Parathyroid adenoma (tissue), 2 donors: ENCODE measurements at regions not wholly inside any gene's neighbourhood (a gene's known extent, or its start where the extent isn't known, plus 50 kb on each side); places are given as distances from the start of the nearest gene placed in this dataset.

Experiments
- H2AFZ ChIP-seq: fragments of 300-600 bp; sonication (generic); one replicate; pipeline ENCODE4 v1.7.0; 2017; ENCODE audit warnings: antibody characterized with exemption, mild to moderate bottlenecking
- H3K27ac ChIP-seq: fragments of 300-600 bp; sonication (generic); one replicate; pipeline ENCODE4 v1.7.0; 2017
- H3K27me3 ChIP-seq: fragments of 300-600 bp; sonication (generic); one replicate; pipeline ENCODE4 v1.7.0; 2017; ENCODE audit warnings: low read length; ENCODE audit not compliant: control insufficient read depth, insufficient read depth
- H3K36me3 ChIP-seq: fragments of 300-600 bp; sonication (generic); one replicate; pipeline ENCODE4 v1.7.0; 2017; ENCODE audit warnings: low read length; ENCODE audit not compliant: control insufficient read depth, insufficient read depth
- H3K4me1 ChIP-seq: fragments of 300-600 bp; sonication (generic); one replicate; pipeline ENCODE4 v1.7.0; 2017; ENCODE audit warnings: control low read depth
- H3K4me2 ChIP-seq: fragments of 300-600 bp; sonication (generic); one replicate; pipeline ENCODE4 v1.7.0; 2017; ENCODE audit warnings: low read length
- H3K4me3 ChIP-seq: fragments of 300-600 bp; sonication (generic); one replicate; pipeline ENCODE4 v1.7.0; 2017; ENCODE audit warnings: low read depth, low read length
- H3K79me2 ChIP-seq: fragments of 300-600 bp; sonication (generic); one replicate; pipeline ENCODE4 v1.7.0; 2017; ENCODE audit warnings: control low read depth
- H3K9ac ChIP-seq: fragments of 300-600 bp; sonication (generic); one replicate; pipeline ENCODE4 v1.7.0; 2017; ENCODE audit warnings: mild to moderate bottlenecking
- H3K9me3 ChIP-seq: fragments of 300-600 bp; sonication (generic); one replicate; pipeline ENCODE4 v1.7.0; 2017; ENCODE audit warnings: low read length; ENCODE audit not compliant: control insufficient read depth
- TF ChIP-seq, protein P1 (sequence below): fragments of 300-600 bp; sonication (generic); IDR thresholded peaks from one replicate; pipeline ENCODE4 v1.7.0; 2017; ENCODE audit warnings: antibody characterized with exemption, mild to moderate bottlenecking
- donor health status: primary hyperparathyroidism.

DNA sequence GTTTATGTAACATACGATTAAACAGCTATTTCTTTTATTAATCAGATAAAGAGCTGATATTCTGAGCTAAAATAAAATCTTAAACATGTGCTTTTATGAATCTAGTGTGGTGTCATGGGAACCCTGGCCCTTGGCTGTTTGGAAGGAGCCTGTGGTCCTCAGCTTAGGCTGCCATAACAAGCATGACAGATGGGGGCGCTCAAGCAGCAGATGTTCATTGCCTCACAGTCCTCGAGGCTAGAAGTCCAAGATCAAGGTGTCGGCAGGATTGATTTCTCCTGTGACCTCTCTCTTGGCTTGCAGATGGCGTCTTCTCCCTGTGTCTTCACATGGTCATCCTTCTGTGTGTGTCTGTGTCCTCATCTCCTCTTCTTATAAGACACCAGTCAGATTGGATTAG lies 448.2 kb downstream of the GADD45G start:
- no peak overlapping the region for H2AFZ ChIP-seq
- no peaks in the 10 kb centered on the region for H3K27me3 ChIP-seq
- H3K79me2 ChIP-seq: no peaks in the 10 kb centered on the region
- no peak overlapping the region for H3K4me3 ChIP-seq
- TF ChIP-seq, protein P1, sequence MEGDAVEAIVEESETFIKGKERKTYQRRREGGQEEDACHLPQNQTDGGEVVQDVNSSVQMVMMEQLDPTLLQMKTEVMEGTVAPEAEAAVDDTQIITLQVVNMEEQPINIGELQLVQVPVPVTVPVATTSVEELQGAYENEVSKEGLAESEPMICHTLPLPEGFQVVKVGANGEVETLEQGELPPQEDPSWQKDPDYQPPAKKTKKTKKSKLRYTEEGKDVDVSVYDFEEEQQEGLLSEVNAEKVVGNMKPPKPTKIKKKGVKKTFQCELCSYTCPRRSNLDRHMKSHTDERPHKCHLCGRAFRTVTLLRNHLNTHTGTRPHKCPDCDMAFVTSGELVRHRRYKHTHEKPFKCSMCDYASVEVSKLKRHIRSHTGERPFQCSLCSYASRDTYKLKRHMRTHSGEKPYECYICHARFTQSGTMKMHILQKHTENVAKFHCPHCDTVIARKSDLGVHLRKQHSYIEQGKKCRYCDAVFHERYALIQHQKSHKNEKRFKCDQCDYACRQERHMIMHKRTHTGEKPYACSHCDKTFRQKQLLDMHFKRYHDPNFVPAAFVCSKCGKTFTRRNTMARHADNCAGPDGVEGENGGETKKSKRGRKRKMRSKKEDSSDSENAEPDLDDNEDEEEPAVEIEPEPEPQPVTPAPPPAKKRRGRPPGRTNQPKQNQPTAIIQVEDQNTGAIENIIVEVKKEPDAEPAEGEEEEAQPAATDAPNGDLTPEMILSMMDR: no peak
- no peaks in the 10 kb centered on the region for H3K36me3 ChIP-seq
- H3K4me1 ChIP-seq: peaks cover 2% of the 10 kb centered on the region
- no peak overlapping the region for H3K9ac ChIP-seq
- H3K9me3 ChIP-seq: no peaks in the 10 kb centered on the region
- H3K27ac ChIP-seq: no peak overlapping the region
- H3K4me2 ChIP-seq: no peak overlapping the region

DNA sequence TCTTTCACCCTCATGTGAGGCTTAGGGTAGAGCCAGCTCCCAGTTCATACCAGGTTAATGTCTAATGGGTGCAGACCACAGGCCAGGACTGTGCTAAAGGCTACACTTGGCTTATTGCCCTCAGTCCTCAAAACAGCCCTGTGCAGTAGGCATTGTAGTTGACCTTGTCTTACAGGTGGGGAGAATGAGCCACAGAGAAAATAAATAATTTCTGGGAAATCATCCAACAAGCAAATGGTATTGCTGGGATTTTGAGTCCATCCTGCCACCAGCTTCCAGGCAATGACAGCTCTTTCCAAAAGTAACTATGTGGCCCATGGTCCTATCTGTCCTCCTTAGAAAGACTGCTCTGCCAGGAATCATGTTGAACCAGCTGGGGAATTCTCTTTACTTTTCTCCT lies 450.0 kb downstream of the GADD45G start:
- no peak overlapping the region for H3K9ac ChIP-seq
- no peak overlapping the region for H3K4me3 ChIP-seq
- no peak overlapping the region for H2AFZ ChIP-seq
- no peaks in the 10 kb centered on the region for H3K79me2 ChIP-seq
- no peaks in the 10 kb centered on the region for H3K9me3 ChIP-seq
- no peaks in the 10 kb centered on the region for H3K36me3 ChIP-seq
- no peak overlapping the region for H3K27ac ChIP-seq
- H3K4me2 ChIP-seq: no peak overlapping the region
- no peaks in the 10 kb centered on the region for H3K27me3 ChIP-seq
- H3K4me1 ChIP-seq: peaks cover 7% of the 10 kb centered on the region
- TF ChIP-seq, protein P1: no peak

DNA sequence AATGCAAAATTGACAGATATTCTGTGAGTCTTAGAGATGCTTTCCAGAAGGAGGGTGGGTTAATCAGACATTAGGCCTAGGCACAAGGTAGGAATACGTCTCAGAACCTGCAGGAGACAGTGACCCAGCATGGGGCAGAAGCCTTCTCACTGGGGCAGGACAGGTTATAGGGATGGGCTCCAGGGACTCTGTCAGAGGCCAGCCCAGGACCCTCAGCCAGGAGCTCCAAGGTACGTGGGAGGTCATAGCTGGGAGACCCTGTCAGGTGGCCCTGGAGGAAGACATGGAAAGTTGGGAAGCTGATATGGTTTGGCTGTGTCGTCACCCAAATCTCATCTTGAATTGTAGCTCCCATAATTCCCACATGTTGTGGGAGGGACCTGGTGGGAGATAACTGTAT lies 450.4 kb downstream of the GADD45G start:
- Histone ChIP-seq H3K9ac (no peak overlapping the region), H3K4me1 (peaks cover 7% of the 10 kb centered on the region)
- TF ChIP-seq, protein P1: no peak

DNA sequence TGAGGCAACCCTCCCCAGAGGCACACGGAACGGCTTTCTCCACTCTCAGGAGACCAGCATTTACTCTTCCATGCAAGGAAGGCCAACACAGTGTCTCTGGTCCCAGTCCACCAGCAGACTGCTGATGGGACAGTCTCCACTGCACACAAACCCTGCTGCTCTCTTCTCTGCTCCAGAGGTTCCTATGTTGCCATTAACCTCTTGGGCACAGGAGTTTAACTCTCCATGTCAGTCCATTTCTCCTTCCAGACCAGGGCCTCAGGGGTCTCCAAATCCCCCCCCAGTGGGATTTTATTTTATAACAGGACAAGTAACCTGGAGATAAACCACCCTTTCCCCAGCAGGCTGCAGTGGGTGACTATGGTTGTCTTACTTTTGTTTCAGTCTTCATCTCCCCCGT lies 452.5 kb downstream of the GADD45G start:
- TF ChIP-seq, protein P1: no peak
- Histone ChIP-seq H3K36me3 (no peaks in the 10 kb centered on the region), H2AFZ (no peak overlapping the region), H3K4me1 (peaks cover 11% of the 10 kb centered on the region), H3K9me3 (no peaks in the 10 kb centered on the region), H3K4me3 (no peak overlapping the region), H3K79me2 (no peaks in the 10 kb centered on the region), H3K4me2 (no peak overlapping the region), H3K27me3 (no peaks in the 10 kb centered on the region), H3K9ac (no peak overlapping the region), H3K27ac (no peak overlapping the region)

More for the DNA sequence above, 450.4 kb downstream of the GADD45G start:
- Histone ChIP-seq H3K4me2 (no peak overlapping the region), H3K4me3 (no peak overlapping the region), H2AFZ (no peak overlapping the region), H3K36me3 (no peaks in the 10 kb centered on the region), H3K27ac (no peak overlapping the region), H3K27me3 (no peaks in the 10 kb centered on the region), H3K79me2 (no peaks in the 10 kb centered on the region), H3K9me3 (no peaks in the 10 kb centered on the region)

DNA sequence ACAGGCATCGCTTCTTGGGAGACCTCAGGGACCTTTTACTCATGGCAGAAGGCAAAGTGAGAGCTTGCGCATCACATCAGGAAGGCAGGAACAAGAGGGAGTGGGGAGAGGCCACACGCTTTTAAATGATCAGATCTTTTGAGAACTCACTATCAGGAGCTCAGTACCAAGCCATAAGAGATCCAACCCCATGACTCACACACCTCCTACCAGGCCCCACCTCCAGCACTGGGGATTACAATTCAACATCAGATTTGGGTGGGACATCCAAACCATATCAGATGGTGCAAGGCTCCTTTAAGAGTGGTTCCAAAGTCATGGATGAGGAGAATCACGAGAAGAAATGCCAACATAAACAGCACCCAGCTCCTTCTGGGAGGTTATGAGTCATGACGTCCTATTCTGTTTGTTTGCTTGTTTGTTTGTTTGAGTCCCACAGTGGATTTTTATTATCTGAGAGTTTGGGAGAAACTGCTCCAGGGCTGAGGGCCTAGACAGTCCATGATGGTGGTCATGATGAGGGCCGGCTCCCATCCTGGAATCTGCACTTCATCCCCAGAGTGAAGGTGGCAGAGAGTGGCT lies 453.5 kb downstream of the GADD45G start:
- Histone ChIP-seq H2AFZ (no peak overlapping the region), H3K27ac (no peak overlapping the region), H3K36me3 (no peaks in the 10 kb centered on the region), H3K4me3 (no peak overlapping the region), H3K9me3 (no peaks in the 10 kb centered on the region), H3K9ac (no peak overlapping the region), H3K4me2 (no peak overlapping the region), H3K79me2 (no peaks in the 10 kb centered on the region), H3K27me3 (no peaks in the 10 kb centered on the region), H3K4me1 (peaks cover 19% of the 10 kb centered on the region)
- TF ChIP-seq, protein P1: no peak
